ENCODE measurements at regions not wholly inside any gene's neighbourhood (a gene's known extent, or its start where the extent isn't known, plus 50 kb on each side); places are given as distances from the start of the nearest gene placed in this dataset.

GRCh38 chr11:29282088-29282487, 734.7 kb downstream of the KCNA4 start:
- Mint-ChIP-seq H3K4me3 (ENCODE audit: unreplicated experiment) (no peak overlapping the region), H3K36me3 (ENCODE audit: insufficient read depth, unreplicated experiment) (no peaks in the 10 kb centered on the region), H3K9me3 (ENCODE audit: unreplicated experiment) (no peaks in the 10 kb centered on the region), H3K27ac (ENCODE audit: unreplicated experiment) (no peak overlapping the region), H3K4me1 (ENCODE audit: low read depth, unreplicated experiment) (peaks cover 8% of the 10 kb centered on the region), H3K27me3 (ENCODE audit: insufficient read depth, unreplicated experiment) (no peaks in the 10 kb centered on the region)
- H3K4me1 ChIP-seq = 0 out of 2 replicates have a peak, but pooled peaks cover 4% of the 10 kb centered on the region
- H3K4me3 ChIP-seq (ENCODE audit: low read depth, low read length) = no peak overlapping the region
- no TSS peak for BruUV-seq (replicated peaks)
- no peaks in the 10 kb centered on the region for H3K36me3 ChIP-seq (ENCODE audit: control insufficient read depth, insufficient read depth, low read length)
- ChIA-PET POLR2A (no interaction called here), CTCF (no interaction called here)
- H3K9me3 ChIP-seq = no peaks in the 10 kb centered on the region
- H3K27me3 ChIP-seq (replicated peaks; ENCODE audit: control insufficient read depth, insufficient read depth, low read length) = no peaks in the 10 kb centered on the region
- DNase-seq = no peak
- intact Hi-C loops (cut with micrococcal nuclease; ENCODE audit: unreplicated experiment) = no loop called here
- no peak for TF ChIP-seq CTCF (IDR thresholded peaks at IDR 0.05; ENCODE audit: insufficient read depth in 1 of 2, low read depth in 1 of 2, low read length in 1 of 2, severe bottlenecking in 1 of 2, unreplicated experiment in 1 of 2)

- Histone ChIP-seq H3K4me1 (0 out of 2 replicates have a peak, but pooled peaks cover 4% of the 10 kb centered on the region), H3K4me3 (ENCODE audit: low read depth, low read length) (no peak overlapping the region), H3K9me3 (no peaks in the 10 kb centered on the region), H3K36me3 (ENCODE audit: control insufficient read depth, insufficient read depth, low read length) (no peaks in the 10 kb centered on the region), H3K27me3 (replicated peaks; ENCODE audit: control insufficient read depth, insufficient read depth, low read length) (no peaks in the 10 kb centered on the region)
- intact Hi-C loops (cut with micrococcal nuclease; ENCODE audit: unreplicated experiment) = no loop called here
- H3K4me1 Mint-ChIP-seq (ENCODE audit: low read depth, unreplicated experiment) = peaks cover 8% of the 10 kb centered on the region
- DNase-seq = no peak
- ChIA-PET CTCF (no interaction called here), POLR2A (no interaction called here)
- no peak overlapping the region for H3K27ac Mint-ChIP-seq (ENCODE audit: unreplicated experiment)
- no peaks in the 10 kb centered on the region for H3K9me3 Mint-ChIP-seq (ENCODE audit: unreplicated experiment)
- TF ChIP-seq CTCF (IDR thresholded peaks at IDR 0.05; ENCODE audit: insufficient read depth in 1 of 2, low read depth in 1 of 2, low read length in 1 of 2, severe bottlenecking in 1 of 2, unreplicated experiment in 1 of 2) = no peak
- no peak overlapping the region for H3K4me3 Mint-ChIP-seq (ENCODE audit: unreplicated experiment)
- H3K27me3 Mint-ChIP-seq (ENCODE audit: insufficient read depth, unreplicated experiment) = no peaks in the 10 kb centered on the region
- no peaks in the 10 kb centered on the region for H3K36me3 Mint-ChIP-seq (ENCODE audit: insufficient read depth, unreplicated experiment)
- BruUV-seq (replicated peaks) = no TSS peak
Measured at GRCh38 chr11:29281271-29281777, 735.5 kb downstream of the KCNA4 start.

GRCh38 chr11:29280452-29280851, 736.4 kb downstream of the KCNA4 start:
- H3K4me3 ChIP-seq (ENCODE audit: low read depth, low read length) = no peak overlapping the region
- Mint-ChIP-seq H3K27ac (ENCODE audit: unreplicated experiment) (no peak overlapping the region), H3K9me3 (ENCODE audit: unreplicated experiment) (no peaks in the 10 kb centered on the region), H3K36me3 (ENCODE audit: insufficient read depth, unreplicated experiment) (no peaks in the 10 kb centered on the region), H3K4me1 (ENCODE audit: low read depth, unreplicated experiment) (peaks cover 8% of the 10 kb centered on the region), H3K4me3 (ENCODE audit: unreplicated experiment) (no peak overlapping the region), H3K27me3 (ENCODE audit: insufficient read depth, unreplicated experiment) (no peaks in the 10 kb centered on the region)
- no TSS peak for BruUV-seq (replicated peaks)
- DNase-seq = no peak
- CTCF ChIA-PET = no interaction called here
- no peak for TF ChIP-seq CTCF (IDR thresholded peaks at IDR 0.05; ENCODE audit: insufficient read depth in 1 of 2, low read depth in 1 of 2, low read length in 1 of 2, severe bottlenecking in 1 of 2, unreplicated experiment in 1 of 2)
- H3K36me3 ChIP-seq (ENCODE audit: control insufficient read depth, insufficient read depth, low read length) = no peaks in the 10 kb centered on the region
- H3K9me3 ChIP-seq = no peaks in the 10 kb centered on the region
- H3K4me1 ChIP-seq = 0 out of 2 replicates have a peak, but pooled peaks cover 4% of the 10 kb centered on the region
- intact Hi-C loops (cut with micrococcal nuclease; ENCODE audit: unreplicated experiment) = no loop called here
- POLR2A ChIA-PET = no interaction called here
- no peaks in the 10 kb centered on the region for H3K27me3 ChIP-seq (replicated peaks; ENCODE audit: control insufficient read depth, insufficient read depth, low read length)

All from Caco-2 (cell line).